GM18502 (cell line): ENCODE measurements at regions not wholly inside any gene's neighbourhood (a gene's known extent, or its start where the extent isn't known, plus 50 kb on each side); places are given as distances from the start of the nearest gene placed in this dataset.

Experiments used
- ATAC-seq: cut with Tn5 transposase; IDR thresholded peaks from one replicate; pipeline ENCODE4 v1.9.1; 2021; ENCODE audit warnings: mild to moderate bottlenecking; ENCODE audit not compliant: unreplicated experiment, poor library complexity

DNA sequence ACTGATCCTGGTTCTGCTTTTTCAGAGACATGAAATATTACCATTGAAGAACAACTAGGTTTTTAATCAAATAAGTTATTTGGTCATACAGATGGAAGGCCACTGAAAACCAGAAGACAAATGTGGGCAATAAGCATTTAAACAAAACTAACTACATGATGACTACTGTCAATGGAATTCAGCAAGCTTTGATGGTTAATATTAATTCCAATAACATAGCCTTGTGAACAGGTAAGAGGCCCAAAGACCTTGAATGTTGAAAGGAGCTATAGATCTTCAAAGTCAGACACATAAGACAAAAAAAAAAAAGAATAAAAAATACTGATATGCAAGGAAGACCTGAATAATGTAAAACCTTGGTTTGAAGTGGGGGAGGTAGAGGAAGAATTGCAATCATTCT, 1955.6 kb upstream of the CELF4 start:
- ATAC-seq: no peak

DNA sequence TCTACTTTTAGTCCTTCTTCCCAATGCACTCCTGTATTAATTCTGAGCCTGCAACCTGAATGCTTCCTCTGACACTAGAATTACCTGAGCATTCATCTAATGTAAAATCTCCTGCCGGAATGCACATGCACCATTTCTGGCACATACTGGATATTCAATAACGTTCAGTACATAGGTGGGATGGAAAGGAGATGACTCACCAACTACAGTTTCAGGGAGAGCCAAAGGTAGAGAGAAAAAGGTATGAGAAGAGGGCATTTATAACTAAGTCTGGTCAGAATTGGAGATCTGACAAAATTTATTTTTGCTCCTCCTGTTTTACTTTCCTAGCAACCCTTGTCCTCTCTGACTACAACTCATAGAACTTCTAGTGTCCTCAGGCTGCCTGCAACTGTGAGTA, 1954.1 kb upstream of the CELF4 start:
- no peak for ATAC-seq

DNA sequence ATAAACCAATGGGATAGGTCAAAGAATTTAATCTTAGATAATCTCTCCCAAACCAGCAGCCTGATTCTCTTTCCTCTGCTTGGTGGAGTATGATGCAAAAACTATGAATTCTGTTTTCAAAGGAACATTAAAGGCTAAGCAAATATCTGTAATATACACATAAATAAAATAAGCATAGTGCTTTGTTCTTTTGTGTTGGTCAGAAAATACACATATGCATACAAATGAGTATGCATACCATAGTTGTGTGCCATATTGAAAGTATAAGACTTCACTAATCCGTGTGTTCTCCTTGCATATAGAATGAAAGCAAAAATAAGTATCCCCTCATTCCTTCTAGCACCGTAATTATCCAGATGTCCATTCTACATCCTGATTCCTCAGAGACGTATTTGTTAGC, 1949.7 kb upstream of the CELF4 start:
- no peak for ATAC-seq

DNA sequence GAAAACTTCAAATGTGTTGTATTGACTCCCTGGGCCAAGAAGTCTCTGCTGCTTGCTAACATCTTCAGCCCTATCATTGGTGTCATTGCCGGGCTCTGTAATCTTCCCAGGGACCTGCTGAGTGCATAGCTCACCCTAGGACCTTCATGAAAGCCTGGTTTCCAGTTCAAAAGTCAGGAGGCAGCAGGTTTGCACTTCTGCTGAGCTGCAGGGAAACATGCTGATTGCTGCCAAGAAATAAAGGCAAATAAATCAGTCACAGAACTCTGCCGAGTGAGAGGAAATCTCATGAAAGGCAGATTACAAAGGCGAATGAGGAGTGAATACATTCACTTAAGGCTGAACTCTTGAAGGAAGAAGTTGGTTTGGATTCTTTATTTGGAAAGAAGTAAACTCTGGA, 1947.6 kb upstream of the CELF4 start:
- ATAC-seq: no peak

DNA sequence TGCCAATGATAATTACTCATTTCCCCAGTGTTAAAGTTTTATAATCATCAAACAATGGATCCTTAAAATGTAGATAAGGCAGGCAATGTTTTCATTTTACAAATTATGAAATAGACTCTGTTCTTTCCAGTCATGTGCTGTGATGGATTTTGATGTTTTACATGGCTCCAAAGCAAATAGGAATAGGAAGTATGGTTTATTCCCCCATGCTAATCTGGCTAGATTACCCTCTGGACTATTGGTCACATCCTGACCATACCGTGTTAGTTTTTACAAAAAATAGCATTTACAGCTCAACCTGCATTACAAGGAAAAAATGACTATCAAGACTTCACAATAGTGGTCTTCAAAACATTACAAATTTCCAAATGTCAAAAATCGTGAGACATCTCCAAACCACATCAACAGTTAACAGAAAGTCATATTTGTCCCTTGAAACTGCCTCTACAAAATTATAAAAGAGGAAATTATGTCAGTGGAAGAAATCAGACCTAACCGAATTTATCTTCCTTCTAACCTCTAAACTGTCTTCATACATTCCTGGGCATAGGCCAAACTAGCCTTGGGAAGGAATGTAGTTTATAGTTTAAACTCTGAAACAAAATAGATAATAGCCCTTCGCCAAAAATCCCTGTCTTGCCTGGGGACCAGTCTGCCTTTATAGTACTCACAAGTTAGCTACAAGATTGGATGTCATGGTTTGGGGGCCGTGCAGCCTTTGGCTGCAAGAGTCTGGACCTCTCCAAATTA, 1941.2 kb upstream of the CELF4 start:
- no peak for ATAC-seq

DNA sequence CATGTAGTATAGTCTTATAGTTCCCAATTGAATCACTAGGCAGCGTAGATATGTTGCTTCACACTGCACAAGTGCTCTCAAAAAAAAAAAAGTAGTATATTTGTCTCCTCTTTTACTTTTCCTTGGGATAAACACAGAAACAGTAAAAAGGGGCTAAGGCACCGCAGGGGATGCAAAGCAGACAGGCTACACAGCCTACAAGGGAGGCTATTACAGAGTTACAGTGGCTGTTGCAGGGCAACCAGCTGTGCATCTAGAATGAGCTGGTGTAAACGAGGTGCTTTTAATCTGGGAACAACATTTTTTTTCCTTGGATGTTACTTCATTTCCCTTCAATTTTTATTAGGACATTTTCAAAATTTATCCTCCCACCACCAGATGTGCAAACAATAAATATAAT, 1934.7 kb upstream of the CELF4 start:
- ATAC-seq: no peak

DNA sequence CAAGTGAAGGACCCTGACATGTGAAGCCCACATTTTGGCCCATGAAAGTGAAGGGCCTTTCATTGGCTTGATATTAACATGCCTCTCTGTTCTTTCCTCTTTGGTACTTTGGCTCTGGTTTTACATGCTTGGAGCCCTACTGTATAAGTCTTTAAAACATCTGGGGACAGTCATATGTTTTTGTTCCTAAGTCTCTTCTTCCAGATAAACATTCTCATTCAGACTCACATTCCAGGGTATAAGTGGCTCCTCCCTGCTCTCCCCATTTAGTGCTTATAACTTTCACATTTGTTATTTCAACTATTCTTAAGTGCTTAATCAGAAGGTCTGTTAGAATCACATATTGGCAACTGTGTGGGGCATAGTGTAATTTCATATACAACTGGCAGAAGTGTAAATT, 1932.2 kb upstream of the CELF4 start:
- ATAC-seq: no peak

DNA sequence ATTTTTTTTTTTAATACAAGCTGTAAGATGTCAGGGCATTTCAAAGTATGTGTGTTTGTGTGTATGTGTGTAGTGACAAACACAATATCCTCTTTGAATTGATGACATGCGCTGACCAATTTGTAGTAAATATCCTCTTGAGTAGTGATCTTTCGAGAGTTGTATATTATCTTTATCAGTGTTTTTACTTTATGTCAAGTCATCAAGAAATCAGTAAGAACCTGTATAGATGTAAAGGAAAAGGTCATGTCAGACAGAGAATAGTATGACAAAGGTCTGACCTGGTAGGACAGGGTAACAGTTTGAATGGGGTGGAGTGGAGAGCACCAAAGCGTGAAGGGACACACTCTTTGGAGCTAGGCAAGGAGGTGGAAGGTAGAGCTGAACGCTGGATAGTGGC, 1931.4 kb upstream of the CELF4 start:
- ATAC-seq: no peak

DNA sequence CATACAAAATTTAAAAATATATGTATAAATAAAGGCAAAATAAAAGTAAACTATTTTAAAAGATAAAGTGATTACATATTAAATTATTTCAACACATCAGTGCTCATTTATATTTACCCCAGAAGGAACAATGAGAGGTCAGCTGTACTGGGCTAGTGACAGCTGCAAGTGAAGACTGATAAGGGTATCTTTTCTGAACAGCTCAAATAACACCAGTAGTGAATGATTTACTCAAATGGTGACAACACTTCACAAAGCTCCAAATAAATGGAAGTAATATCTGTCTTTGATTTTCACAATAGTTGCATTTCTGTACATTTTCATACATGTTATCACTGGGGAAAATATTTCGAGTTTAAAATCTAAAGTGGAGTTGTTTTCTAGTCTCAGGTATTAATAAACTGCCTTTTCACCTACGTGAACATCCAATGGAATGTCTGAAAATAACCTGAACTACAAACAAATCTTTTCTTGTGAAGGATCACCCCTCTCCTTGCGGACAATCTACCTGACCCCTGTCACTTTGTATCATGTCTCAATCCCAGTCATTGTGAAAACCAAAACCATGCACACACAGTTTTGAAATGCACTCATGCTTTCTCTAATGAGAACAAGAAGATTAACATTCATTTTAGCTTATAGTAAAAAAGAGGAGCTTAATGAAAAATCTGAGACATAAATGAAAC, 1928.8 kb upstream of the CELF4 start:
- ATAC-seq: no peak

DNA sequence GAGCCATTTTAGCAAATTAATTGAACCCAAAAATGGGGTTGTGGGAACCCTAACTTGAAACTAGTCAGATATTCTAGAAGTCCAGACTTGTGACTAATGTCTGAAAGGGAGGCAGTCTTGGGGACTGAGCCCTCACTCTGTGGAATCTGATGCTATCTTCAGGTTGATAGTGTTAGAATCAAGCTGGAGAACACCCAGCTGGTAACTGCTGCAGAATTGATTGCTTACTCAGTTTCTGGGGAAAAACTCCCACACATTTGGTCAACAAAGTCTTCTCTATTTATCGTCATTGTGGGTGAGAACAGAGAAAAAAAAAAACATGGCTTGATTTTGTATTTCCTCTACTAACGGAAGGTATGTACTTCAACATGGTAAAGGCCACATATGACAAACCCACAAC, 1925.8 kb upstream of the CELF4 start:
- no peak for ATAC-seq

DNA sequence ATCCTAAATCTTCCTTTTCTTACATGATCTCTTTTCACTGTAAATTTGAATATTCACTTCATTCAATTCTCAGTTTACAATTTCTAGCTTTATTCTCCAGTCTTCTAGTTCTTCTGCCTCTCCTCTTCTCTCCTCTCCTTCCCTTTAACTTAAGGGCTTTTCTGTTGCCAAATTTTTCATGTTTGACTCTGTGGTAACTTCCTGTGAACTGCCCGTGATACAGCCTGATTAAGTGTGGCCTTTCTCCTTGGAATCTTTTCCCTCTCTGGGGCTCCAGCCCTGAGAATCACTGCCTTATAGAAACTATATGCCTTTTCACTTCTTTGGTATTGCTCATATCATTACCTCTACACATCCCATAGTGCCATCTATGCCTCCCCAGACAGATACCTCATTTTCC, 1923.8 kb upstream of the CELF4 start:
- no peak for ATAC-seq

DNA sequence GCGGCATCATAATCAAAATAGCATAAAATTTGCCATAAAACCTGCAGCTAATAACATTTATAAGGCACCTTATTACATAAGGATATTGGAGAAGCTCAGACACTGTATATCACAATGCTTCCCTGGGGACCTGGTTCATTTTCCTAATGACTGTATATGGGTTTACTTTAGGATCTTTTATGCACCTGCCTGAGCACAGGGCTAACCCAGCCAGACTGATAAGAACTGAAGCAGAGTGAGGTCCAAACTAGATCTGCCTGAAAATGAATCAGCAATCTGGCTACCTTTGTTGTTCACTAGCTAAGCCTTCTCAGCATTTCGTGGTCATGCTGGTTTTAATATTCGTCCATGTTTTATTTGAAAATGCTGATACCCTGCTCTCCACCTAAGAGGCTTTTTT, 1922.3 kb upstream of the CELF4 start:
- no peak for ATAC-seq

DNA sequence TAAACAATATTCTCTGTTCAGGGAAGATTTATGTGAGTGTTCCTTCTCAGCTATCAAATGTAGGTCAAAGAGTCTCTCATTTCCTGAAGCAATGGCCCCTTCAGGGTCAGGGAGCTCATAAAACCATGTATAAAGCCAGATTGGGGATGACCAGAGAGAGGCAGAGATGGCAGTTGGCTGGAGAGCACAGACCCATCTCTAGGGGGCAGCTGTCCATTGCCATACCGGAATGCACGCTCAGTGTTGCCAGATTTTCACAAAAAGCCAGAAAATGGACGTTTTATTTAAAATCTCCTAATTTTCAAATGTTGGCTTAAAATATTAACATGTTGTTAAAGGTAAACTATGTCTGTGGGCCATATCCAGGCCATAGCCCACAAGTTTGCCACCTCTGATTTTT, 1920.7 kb upstream of the CELF4 start:
- ATAC-seq: no peak

DNA sequence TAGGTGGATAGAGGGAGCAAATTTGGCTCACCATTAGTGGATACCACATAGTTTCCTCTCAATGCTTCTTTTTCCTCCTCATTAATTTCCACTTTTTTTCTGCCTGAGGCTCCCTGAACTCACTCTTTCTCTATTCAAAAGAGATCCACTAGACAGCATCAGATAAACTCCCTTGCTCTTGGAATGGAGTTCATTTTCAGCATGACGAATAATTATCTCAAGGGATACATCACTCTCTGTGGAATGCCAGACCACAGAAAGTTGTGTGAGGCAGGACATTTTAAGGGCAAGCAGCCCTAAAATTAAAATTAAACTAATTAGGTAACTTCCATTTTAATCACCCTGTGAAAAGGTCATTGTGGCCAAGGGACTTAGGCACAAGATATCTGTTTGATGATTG, 1920.1 kb upstream of the CELF4 start:
- ATAC-seq: no peak

DNA sequence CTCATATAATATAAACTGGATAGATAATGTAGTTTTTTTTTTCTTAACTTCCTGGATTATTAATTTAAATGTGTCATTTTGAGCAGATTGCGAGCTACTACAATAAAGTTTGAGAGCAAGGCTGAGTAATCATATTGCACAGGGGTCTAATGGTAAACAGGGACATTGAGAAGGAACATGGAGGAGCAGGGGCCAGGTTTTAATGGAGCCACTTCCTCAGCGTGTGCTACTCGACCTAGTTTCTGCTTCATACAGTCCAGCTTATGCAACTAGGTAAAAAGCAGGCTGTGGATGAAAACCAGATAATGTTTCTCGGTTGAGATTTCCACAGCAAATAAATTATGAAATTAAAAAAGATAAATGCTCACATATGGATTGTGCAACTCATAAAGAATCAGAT, 1915.7 kb upstream of the CELF4 start:
- no peak for ATAC-seq

DNA sequence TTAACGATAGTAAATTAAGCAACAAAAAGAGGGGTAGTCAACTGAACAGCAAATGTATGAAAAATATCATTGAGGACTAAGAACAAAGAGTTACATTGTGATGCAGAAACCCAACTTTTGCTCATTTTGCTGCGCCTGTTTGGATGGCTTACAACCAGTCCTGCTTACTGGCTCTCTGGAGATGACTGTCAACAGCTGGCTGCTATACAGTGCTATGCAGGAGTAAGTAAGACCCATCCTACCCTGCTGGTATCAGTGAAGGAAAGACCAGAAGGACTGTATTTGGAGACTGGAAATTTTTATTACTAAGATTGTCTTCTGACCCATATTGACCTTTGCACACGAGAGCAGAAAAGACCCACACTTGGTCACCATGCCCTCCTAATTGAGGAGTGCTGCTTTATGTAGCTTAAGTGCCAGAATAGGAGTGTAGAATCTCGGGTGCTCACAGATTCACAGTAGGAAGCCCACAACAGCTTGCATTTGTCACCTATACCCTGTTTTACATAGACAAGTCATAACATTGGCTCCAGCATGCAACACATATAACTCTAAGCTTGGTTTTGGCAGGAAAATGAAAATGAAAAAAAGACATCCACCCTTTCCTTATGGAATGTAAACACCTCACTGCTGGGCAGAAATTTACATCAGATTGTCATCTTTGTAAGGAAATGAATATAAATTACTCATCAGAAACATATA, 1915.0 kb upstream of the CELF4 start:
- no peak for ATAC-seq

DNA sequence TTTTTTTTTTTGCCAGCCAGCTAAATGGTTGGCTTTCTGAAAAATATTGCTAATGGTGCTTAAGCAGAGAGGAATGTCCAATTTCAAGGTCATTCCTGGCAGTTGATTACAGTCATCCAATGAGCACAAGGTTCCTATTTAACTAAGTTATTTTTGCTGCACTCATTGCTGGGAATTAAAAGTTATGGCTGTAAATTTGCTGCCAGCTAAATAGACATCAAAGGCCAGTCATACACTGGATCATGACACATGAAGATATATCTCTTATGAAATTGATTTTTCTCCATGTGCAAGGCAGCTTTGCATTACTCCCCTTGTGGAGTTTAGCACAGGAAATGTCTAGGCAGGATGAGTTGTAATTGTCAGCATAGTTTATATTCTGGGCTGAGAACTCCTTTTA, 1898.4 kb upstream of the CELF4 start:
- no peak for ATAC-seq

DNA sequence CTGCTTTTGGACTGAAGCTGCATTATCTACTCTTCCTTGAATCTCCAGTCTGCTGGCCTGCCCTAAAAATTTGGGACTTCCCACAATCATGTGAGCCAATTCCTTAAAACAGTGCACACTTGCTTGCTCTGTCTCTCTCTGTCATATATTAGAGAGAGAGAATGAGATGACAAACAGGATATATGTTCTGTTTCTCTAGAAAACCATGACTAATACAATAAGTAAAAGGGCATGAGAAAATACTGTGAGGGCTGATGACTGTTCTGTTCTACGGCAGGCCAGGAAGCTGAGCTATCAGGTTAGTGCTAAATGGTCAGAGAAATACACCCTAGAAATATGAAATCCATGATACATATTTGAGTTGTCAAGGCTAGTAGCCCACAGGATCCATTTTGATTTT, 1896.8 kb upstream of the CELF4 start:
- no peak for ATAC-seq

DNA sequence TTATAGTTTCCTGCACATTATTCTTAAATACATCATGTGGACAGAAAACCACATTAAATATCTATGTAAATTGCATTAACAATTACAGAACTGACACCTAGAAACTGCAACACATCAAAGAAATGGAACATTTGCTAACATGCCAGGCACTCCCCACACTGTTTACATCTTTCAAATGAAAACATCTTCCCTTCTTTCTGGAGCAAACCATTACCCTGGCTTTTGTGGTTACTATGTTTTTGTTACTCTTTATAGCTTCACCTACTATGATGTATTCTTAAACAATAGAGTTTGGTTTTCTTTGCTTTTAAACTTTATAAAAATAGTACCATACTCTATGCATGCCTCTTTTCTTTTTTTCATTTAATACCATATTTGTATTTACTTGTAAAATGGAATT, 1894.5 kb upstream of the CELF4 start:
- no peak for ATAC-seq

DNA sequence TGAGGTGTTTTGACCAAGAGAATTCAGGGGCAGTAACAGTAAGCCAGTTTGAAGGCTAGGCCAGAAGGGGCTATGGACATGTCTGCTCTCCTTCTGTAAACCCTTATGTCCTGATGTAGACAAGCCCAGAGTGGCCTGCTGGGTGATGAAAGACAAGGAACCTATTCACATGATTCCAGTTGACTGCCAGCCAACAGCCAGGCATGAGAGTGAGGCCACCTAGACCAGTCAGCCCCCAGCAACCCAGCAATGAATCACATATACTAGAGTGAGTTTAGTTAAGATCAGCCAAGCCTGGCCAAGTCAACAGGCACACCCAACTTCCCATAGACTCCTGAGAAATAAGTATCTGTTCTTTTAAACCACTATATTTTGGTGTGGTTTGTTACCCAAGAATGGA, 1889.7 kb upstream of the CELF4 start:
- no peak for ATAC-seq

DNA sequence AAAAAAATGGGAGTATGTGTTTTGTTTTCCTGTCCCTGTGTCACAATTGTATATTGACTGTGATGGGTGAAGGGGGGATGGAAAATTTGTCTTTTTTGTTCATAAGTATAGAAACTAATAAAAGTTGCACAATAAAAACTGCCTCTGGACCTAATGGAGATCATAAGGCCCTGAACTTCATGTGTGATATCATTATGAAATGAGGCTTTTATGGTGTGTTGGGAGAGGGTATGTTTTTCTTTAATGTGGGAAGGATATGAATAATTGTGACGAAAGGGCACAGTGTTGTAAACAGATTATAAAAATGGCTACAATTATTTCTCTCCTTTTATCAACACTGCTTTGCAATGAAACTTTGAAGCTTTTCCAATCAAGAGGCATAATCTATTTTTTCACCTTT, 1889.3 kb upstream of the CELF4 start:
- no peak for ATAC-seq

DNA sequence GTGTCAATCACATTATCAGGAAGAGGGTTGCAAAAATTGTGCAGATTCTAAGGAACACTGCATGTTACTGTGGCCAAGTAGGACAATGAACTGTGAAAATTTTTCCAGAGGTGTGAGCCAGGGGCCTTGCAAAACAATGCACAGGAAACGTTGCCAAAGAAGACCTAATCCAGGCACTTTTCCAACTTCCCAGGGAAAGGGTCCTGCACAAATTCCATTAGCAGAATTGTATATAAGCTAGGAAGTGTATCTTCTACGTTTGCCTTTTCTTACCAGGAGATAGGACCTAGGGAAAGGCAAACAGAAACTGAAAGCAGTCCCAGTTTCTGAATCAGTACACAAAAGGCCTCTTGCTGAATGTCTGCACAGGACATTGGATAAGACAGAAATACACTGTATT, 1888.3 kb upstream of the CELF4 start:
- ATAC-seq: no peak
